OCI-LY7 (cell line): ENCODE measurements at regions not wholly inside any gene's neighbourhood (a gene's known extent, or its start where the extent isn't known, plus 50 kb on each side); places are given as distances from the start of the nearest gene placed in this dataset.

ENCODE experiments used
- BruUV-seq: library from RNA; stranded (reverse); fragments of 400-500 nt; replicated peaks from 2 replicates; lab custom pipeline; 2021; lab: Mats Ljungman, UMichigan
- CTCF ChIA-PET: fragments of 300-600 bp; sonication (Branson Sonifier 250); formaldehyde crosslinking; loops from one replicate; lab custom pipeline; 2022; ENCODE audit warnings: antibody characterized with exemption; ENCODE audit not compliant: unreplicated experiment; lab: Charles Lee
- POLR2A ChIA-PET: fragments of 300-600 bp; sonication (Branson Sonifier 250); formaldehyde crosslinking; loops from one replicate; lab custom pipeline; 2022; ENCODE audit warnings: antibody characterized with exemption; lab: Charles Lee
- DNase-seq: peaks from one replicate; pipeline ENCODE4 v3.0.0-alpha.2; 2015; ENCODE audit warnings: low spot score
- H2AFZ ChIP-seq: fragments of 200-600 bp; sonication (generic), shearing (Covaris generic); 2 replicates; pipeline ENCODE4 v1.6.1; 2014; ENCODE audit warnings: mild to moderate bottlenecking, antibody characterized with exemption, low read length, moderate library complexity
- H3K27ac ChIP-seq: fragments of 200-600 bp; sonication (generic); 2 replicates; pipeline ENCODE4 v1.5.1; 2014; ENCODE audit warnings: mixed run types, low read depth, mild to moderate bottlenecking, moderate library complexity, low read length, inconsistent platforms; ENCODE audit not compliant: poor library complexity, severe bottlenecking
- H3K36me3 ChIP-seq: fragments of 200-600 bp; sonication (generic); 2 replicates; pipeline ENCODE4 v1.6.1; 2014; ENCODE audit warnings: mild to moderate bottlenecking, antibody characterized with exemption, low read length, moderate library complexity, mixed read lengths; ENCODE audit not compliant: insufficient read depth
- H3K4me1 ChIP-seq: fragments of 200-600 bp; sonication (generic); 2 replicates; pipeline ENCODE4 v1.5.1; 2014; ENCODE audit warnings: mild to moderate bottlenecking, low read length; ENCODE audit not compliant: insufficient read depth, poor library complexity, severe bottlenecking
- H3K4me2 ChIP-seq: fragments of 200-600 bp; sonication (generic); 2 replicates; pipeline ENCODE4 v1.6.1; 2014; ENCODE audit warnings: mild to moderate bottlenecking, low read length
- H3K4me3 ChIP-seq: fragments of 200-600 bp; sonication (generic); 2 replicates; pipeline ENCODE4 v1.5.1; 2014; ENCODE audit warnings: mild to moderate bottlenecking, low read depth, low read length; ENCODE audit not compliant: poor library complexity, severe bottlenecking
- H3K79me2 ChIP-seq: fragments of 200-600 bp; sonication (generic); 2 replicates; pipeline ENCODE4 v1.6.1; 2016; ENCODE audit warnings: low read depth, mild to moderate bottlenecking, low read length, moderate library complexity, mixed read lengths; ENCODE audit not compliant: insufficient read depth
- H3K9me2 ChIP-seq: fragments of 200-600 bp; sonication (generic); 2 replicates; pipeline ENCODE4 v1.6.1; 2016; ENCODE audit warnings: mild to moderate bottlenecking, low read length, mixed read lengths; ENCODE audit not compliant: insufficient read depth
- H3K9me3 ChIP-seq: fragments of 200-600 bp; sonication (generic); 2 replicates; pipeline ENCODE4 v1.6.1; 2014; ENCODE audit warnings: mild to moderate bottlenecking, mixed run types, low read length, mixed read lengths
- H4K20me1 ChIP-seq: fragments of 200-600 bp; sonication (generic); 2 replicates; pipeline ENCODE4 v1.6.1; 2014; ENCODE audit warnings: mild to moderate bottlenecking, antibody characterized with exemption, low read length, moderate library complexity, mixed read lengths; ENCODE audit not compliant: insufficient read depth
- CTCF ChIP-seq: fragments of 200-600 bp; sonication (generic); conservative IDR thresholded peaks from 2 replicates; pipeline ENCODE4 v1.5.1; 2014; ENCODE audit warnings: mild to moderate bottlenecking, antibody characterized with exemption, low read length, moderate library complexity, mixed read lengths
- EZH2phosphoT487 ChIP-seq: fragments of 200-600 bp; sonication (generic); IDR thresholded peaks from 2 replicates; pipeline ENCODE4 v1.6.1; 2018; ENCODE audit warnings: low read depth, borderline replicate concordance, mild to moderate bottlenecking, mixed run types, antibody characterized with exemption, low read length, moderate library complexity, mixed read lengths
- intact Hi-C: fragments of 100-400 bp; cut with micrococcal nuclease; formaldehyde crosslinking; loops from one replicate; pipeline ENCODE4 v1.10.0; 2022; ENCODE audit not compliant: unreplicated experiment

- Histone ChIP-seq H3K4me3 (no peak overlapping the region), H3K9me3 (no peaks in the 10 kb centered on the region), H3K4me1 (no peaks in the 10 kb centered on the region), H3K4me2 (no peak overlapping the region), H3K27ac (no peak overlapping the region), H3K79me2 (no peaks in the 10 kb centered on the region), H4K20me1 (no peaks in the 10 kb centered on the region), H2AFZ (no peak overlapping the region), H3K9me2 (no peaks in the 10 kb centered on the region), H3K36me3 (no peaks in the 10 kb centered on the region)
- ChIA-PET CTCF (no interaction called here), POLR2A (no interaction called here)
- no peak for TF ChIP-seq EZH2phosphoT487
- TF ChIP-seq CTCF = no peak
- no TSS peak for BruUV-seq
- intact Hi-C loops = no loop called here
- no peak for DNase-seq
Measured at GRCh38 chr10:77692782-77693181, 55.2 kb upstream of the KCNMA1 start.

GRCh38 chr10:77689339-77689738 lies 51.7 kb upstream of the KCNMA1 start:
- Histone ChIP-seq H3K79me2 (no peaks in the 10 kb centered on the region), H4K20me1 (no peaks in the 10 kb centered on the region), H3K9me3 (no peaks in the 10 kb centered on the region), H3K4me1 (no peaks in the 10 kb centered on the region), H3K4me2 (no peak overlapping the region), H3K4me3 (no peak overlapping the region), H3K9me2 (no peaks in the 10 kb centered on the region), H3K27ac (no peak overlapping the region), H2AFZ (no peak overlapping the region), H3K36me3 (no peaks in the 10 kb centered on the region)
- intact Hi-C loops = no loop called here
- POLR2A ChIA-PET = no interaction called here
- CTCF ChIA-PET = no interaction called here
- TF ChIP-seq CTCF (no peak), EZH2phosphoT487 (no peak)
- no peak for DNase-seq
- BruUV-seq = no TSS peak

GRCh38 chr10:77687621-77688020 lies 50.0 kb upstream of the KCNMA1 start:
- Histone ChIP-seq H3K9me3 (no peaks in the 10 kb centered on the region), H3K4me2 (no peak overlapping the region), H3K9me2 (no peaks in the 10 kb centered on the region), H2AFZ (no peak overlapping the region), H3K4me3 (no peak overlapping the region), H3K27ac (no peak overlapping the region), H4K20me1 (no peaks in the 10 kb centered on the region), H3K4me1 (no peaks in the 10 kb centered on the region), H3K79me2 (no peaks in the 10 kb centered on the region), H3K36me3 (no peaks in the 10 kb centered on the region)
- ChIA-PET CTCF (no interaction called here), POLR2A (interaction anchor here (0.5 kb wide), 1 partner anchor 63 kb away, joined by 5 read pairs; no protein-coding TSS in a partner anchor)
- intact Hi-C loops = no loop called here
- DNase-seq = no peak
- BruUV-seq = no TSS peak
- TF ChIP-seq EZH2phosphoT487 = no peak
- TF ChIP-seq CTCF = no peak
